Panc1 (cell line): ENCODE measurements at regions not wholly inside any gene's neighbourhood (a gene's known extent, or its start where the extent isn't known, plus 50 kb on each side); places are given as distances from the start of the nearest gene placed in this dataset.

Experiments
- ATAC-seq: fragments of 200-7000 bp; cut with Tn5 transposase; 2 replicates; pipeline ENCODE4 v1.9.1; 2020; ENCODE audit warnings: mild to moderate bottlenecking, moderate library complexity
- BruUV-seq: library from RNA; stranded (reverse); fragments of 400-500 nt; replicated peaks from 2 replicates; lab custom pipeline; 2021; lab: Mats Ljungman, UMichigan
- CTCF ChIA-PET: fragments of 300-600 bp; sonication (Branson Sonifier 250); formaldehyde crosslinking; loops from one replicate; lab custom pipeline; 2022; ENCODE audit warnings: antibody characterized with exemption; lab: Charles Lee
- POLR2A ChIA-PET: fragments of 300-600 bp; sonication (Branson Sonifier 250); formaldehyde crosslinking; loops from one replicate; lab custom pipeline; 2022; ENCODE audit warnings: antibody characterized with exemption; lab: Charles Lee
- DNase-seq: peaks from one replicate; pipeline ENCODE4 v3.0.0-alpha.2; 2010; ENCODE audit warnings: low read depth, low spot score
- H3K27ac ChIP-seq: 2 replicates; pipeline ENCODE4 v1.5.1; 2011; ENCODE audit warnings: mild to moderate bottlenecking, low read length, inconsistent platforms
- H3K27me3 ChIP-seq: fragments of 200-500 bp; sonication (Bioruptor generic); 2 replicates; pipeline ENCODE4 v1.6.0; 2014; ENCODE audit warnings: low read length, inconsistent platforms; ENCODE audit not compliant: control insufficient read depth, insufficient read depth
- H3K36me3 ChIP-seq: fragments of 200-500 bp; sonication (Bioruptor generic); 2 replicates; pipeline ENCODE4 v1.5.1; 2014; ENCODE audit warnings: inconsistent platforms, mild to moderate bottlenecking, low read length, moderate library complexity; ENCODE audit not compliant: control insufficient read depth, insufficient read depth
- H3K4me1 ChIP-seq: 2 replicates; pipeline ENCODE4 v1.5.1; 2011; ENCODE audit warnings: inconsistent platforms, mild to moderate bottlenecking, low read length, moderate library complexity; ENCODE audit not compliant: control insufficient read depth, insufficient read depth
- H3K4me3 ChIP-seq, 2 experiments: 2 replicates each; pipeline ENCODE4 v1.5.1; 2011 to 2012; ENCODE audit warnings: low read depth in 2 of 2, low read length in 2 of 2, mild to moderate bottlenecking in 2 of 2, inconsistent platforms in 1 of 2, moderate library complexity in 1 of 2
- H3K9me3 ChIP-seq: fragments of 200-500 bp; sonication (Bioruptor generic); 2 replicates; pipeline ENCODE4 v1.5.1; 2014; ENCODE audit warnings: low read depth, mild to moderate bottlenecking, inconsistent platforms, low read length, moderate library complexity; ENCODE audit not compliant: control insufficient read depth, insufficient read depth
- POLR2AphosphoS5 ChIP-seq: IDR thresholded peaks from 2 replicates; pipeline ENCODE4 v1.6.1; 2012; ENCODE audit warnings: mild to moderate bottlenecking, low read depth, low read length, moderate library complexity
- SIN3A ChIP-seq: IDR thresholded peaks from 2 replicates; pipeline ENCODE4 v1.6.1; 2012; ENCODE audit warnings: low read depth, mild to moderate bottlenecking, low read length, moderate library complexity, borderline replicate concordance; ENCODE audit not compliant: insufficient read depth
- TCF7L2 ChIP-seq: IDR thresholded peaks from 2 replicates; pipeline ENCODE4 v1.6.1; 2011; ENCODE audit warnings: mild to moderate bottlenecking, low read depth, low read length, inconsistent platforms
- in situ Hi-C: cut with HindIII; loops from 2 replicates; pipeline ENCODE4 v1.10.0; 2016; ENCODE audit warnings: low sequenced_read_pairs, low pct_unique_long_range_greater_than_20kb
- intact Hi-C: fragments of 100-400 bp; cut with micrococcal nuclease; formaldehyde crosslinking; loops from one replicate; pipeline ENCODE4 v1.10.0; 2022; ENCODE audit not compliant: unreplicated experiment
- TF ChIP-seq, protein P1 (sequence below): fragments of 450-650 bp; IDR thresholded peaks from 2 replicates; pipeline ENCODE4 v1.5.1; 2017; ENCODE audit warnings: mild to moderate bottlenecking
- TF ChIP-seq, protein P2 (sequence below), 2 experiments: IDR thresholded peaks; 2 replicates each; pipeline ENCODE4 v1.6.1; 2011 to 2012; ENCODE audit warnings: low read depth in 2 of 2, control low read depth in 1 of 2, low read length in 1 of 2, mild to moderate bottlenecking in 1 of 2, moderate library complexity in 1 of 2; ENCODE audit not compliant: insufficient read depth in 1 of 2

DNA sequence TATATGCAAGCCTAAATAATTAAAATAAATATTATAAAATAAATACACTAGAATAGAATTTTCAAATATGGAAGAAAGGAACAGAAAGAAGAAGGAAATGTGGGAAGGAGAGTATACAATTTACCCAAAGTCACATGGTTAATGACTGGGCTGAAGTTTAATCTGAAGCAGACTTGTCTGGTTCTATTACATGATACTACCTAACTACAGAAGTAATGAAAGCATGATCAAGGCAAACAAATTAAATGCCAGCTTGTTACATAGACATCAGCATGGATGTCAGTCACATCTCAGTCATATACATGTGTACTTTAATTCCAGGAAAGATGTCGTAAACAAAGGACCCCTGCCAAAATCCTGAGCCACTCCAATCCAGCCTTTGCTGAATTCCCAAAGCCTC lies 1060.8 kb downstream of the CNTNAP5 start:
- ChIA-PET POLR2A (no interaction called here), CTCF (no interaction called here)
- Histone ChIP-seq H3K27ac (no peak overlapping the region), H3K27me3 (no peaks in the 10 kb centered on the region), H3K9me3 (no peaks in the 10 kb centered on the region), H3K36me3 (no peaks in the 10 kb centered on the region), H3K4me1 (no peaks in the 10 kb centered on the region), H3K4me3 (no peak overlapping the region)
- no TSS peak for BruUV-seq
- TF ChIP-seq SIN3A (no peak), POLR2AphosphoS5 (no peak), TCF7L2 (no peak)
- TF ChIP-seq, protein P1, sequence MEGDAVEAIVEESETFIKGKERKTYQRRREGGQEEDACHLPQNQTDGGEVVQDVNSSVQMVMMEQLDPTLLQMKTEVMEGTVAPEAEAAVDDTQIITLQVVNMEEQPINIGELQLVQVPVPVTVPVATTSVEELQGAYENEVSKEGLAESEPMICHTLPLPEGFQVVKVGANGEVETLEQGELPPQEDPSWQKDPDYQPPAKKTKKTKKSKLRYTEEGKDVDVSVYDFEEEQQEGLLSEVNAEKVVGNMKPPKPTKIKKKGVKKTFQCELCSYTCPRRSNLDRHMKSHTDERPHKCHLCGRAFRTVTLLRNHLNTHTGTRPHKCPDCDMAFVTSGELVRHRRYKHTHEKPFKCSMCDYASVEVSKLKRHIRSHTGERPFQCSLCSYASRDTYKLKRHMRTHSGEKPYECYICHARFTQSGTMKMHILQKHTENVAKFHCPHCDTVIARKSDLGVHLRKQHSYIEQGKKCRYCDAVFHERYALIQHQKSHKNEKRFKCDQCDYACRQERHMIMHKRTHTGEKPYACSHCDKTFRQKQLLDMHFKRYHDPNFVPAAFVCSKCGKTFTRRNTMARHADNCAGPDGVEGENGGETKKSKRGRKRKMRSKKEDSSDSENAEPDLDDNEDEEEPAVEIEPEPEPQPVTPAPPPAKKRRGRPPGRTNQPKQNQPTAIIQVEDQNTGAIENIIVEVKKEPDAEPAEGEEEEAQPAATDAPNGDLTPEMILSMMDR, result no peak
- TF ChIP-seq, protein P2, sequence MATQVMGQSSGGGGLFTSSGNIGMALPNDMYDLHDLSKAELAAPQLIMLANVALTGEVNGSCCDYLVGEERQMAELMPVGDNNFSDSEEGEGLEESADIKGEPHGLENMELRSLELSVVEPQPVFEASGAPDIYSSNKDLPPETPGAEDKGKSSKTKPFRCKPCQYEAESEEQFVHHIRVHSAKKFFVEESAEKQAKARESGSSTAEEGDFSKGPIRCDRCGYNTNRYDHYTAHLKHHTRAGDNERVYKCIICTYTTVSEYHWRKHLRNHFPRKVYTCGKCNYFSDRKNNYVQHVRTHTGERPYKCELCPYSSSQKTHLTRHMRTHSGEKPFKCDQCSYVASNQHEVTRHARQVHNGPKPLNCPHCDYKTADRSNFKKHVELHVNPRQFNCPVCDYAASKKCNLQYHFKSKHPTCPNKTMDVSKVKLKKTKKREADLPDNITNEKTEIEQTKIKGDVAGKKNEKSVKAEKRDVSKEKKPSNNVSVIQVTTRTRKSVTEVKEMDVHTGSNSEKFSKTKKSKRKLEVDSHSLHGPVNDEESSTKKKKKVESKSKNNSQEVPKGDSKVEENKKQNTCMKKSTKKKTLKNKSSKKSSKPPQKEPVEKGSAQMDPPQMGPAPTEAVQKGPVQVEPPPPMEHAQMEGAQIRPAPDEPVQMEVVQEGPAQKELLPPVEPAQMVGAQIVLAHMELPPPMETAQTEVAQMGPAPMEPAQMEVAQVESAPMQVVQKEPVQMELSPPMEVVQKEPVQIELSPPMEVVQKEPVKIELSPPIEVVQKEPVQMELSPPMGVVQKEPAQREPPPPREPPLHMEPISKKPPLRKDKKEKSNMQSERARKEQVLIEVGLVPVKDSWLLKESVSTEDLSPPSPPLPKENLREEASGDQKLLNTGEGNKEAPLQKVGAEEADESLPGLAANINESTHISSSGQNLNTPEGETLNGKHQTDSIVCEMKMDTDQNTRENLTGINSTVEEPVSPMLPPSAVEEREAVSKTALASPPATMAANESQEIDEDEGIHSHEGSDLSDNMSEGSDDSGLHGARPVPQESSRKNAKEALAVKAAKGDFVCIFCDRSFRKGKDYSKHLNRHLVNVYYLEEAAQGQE (IDR thresholded peaks at IDR 0.05; ENCODE audit: insufficient read depth in 1 of 2, low read depth in 2 of 2, low read length in 1 of 2), result no peak
- ATAC-seq, result no peak
- intact Hi-C loops (no loop called here), in situ Hi-C loops (no loop called here)
- no peak for DNase-seq

DNA sequence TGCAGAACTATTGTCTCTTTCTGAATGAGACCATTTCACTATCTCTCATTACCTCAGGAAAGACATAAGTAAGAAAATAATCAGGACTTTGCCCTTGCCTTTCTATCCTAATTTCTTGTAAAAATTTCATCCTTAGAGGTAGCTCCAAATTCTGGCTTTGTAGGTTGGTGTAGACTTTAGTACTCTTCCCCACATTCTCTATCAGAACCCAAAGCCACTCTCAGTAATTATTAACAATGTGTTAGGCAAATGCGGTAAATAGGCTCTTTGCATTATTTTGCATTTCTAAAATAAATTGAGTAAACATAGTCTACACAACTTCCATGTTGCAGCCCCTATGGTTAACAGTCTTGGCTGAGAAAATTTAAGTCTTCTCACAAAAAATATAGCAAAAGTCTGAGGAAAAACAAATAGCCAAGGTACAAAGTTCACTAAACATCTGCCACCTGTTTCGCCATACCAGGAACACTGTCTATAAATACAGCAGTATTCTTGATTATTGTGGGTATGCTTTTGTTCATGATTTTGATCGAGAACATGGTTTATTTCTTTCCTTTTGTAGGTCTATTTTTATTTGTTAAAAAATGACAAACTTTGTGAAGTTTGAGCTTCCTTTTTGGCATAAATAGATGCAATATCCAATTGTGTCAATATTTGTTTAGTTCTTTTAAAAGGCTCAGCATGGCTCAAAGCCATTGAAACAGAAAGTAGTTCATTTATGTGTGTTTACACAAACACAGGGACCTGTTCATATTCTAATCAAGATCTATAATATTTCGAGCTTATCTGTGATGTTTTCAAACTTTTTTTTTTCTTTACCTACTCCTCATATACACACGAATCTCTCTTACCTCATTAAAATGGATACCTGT lies 1061.5 kb downstream of the CNTNAP5 start:
- no peaks in the 10 kb centered on the region for H3K36me3 ChIP-seq
- ATAC-seq (no peak), DNase-seq (no peak)
- intact Hi-C loops (no loop called here), in situ Hi-C loops (no loop called here)
- TF ChIP-seq, protein P1, result no peak
- TF ChIP-seq, protein P2 (IDR thresholded peaks at IDR 0.05; ENCODE audit: insufficient read depth in 1 of 2, low read depth in 2 of 2, low read length in 1 of 2), result no peak
- TF ChIP-seq TCF7L2, result no peak
- no peak for TF ChIP-seq POLR2AphosphoS5
- TF ChIP-seq SIN3A, result no peak
- CTCF ChIA-PET, result no interaction called here
- no peaks in the 10 kb centered on the region for H3K4me1 ChIP-seq
- POLR2A ChIA-PET, result no interaction called here
- H3K27ac ChIP-seq, result no peak overlapping the region
- no TSS peak for BruUV-seq
- no peaks in the 10 kb centered on the region for H3K9me3 ChIP-seq
- H3K4me3 ChIP-seq, result no peak overlapping the region
- H3K27me3 ChIP-seq, result no peaks in the 10 kb centered on the region
